GM12892 (cell line): ENCODE measurements at regions not wholly inside any gene's neighbourhood (a gene's known extent, or its start where the extent isn't known, plus 50 kb on each side); places are given as distances from the start of the nearest gene placed in this dataset.
"Not testable (repeated sequence)": the region's sequence is repeated elsewhere in the genome, so short reads cannot be mapped to it uniquely, and the experiment has no call there.

Experiments
- DNase-seq: peaks from one replicate; pipeline ENCODE4 v3.0.0; 2011; ENCODE audit not compliant: insufficient read length
- FAIRE-seq: peaks from 2 replicates; lab custom pipeline; 2011; peaks lifted over from hg19 to GRCh38; lab: Jason Lieb, UNC
- POLR2A ChIP-seq: IDR thresholded peaks from 2 replicates; pipeline ENCODE4 v1.6.1; 2011; ENCODE audit warnings: low read depth, low read length, control low read depth
- POLR2AphosphoS5 ChIP-seq: IDR thresholded peaks from 2 replicates; pipeline ENCODE4 v1.6.1; 2011; ENCODE audit warnings: low read depth, low read length, control low read depth
- TAF1 ChIP-seq: IDR thresholded peaks from 2 replicates; pipeline ENCODE4 v1.6.1; 2011; ENCODE audit warnings: low read depth, mild to moderate bottlenecking, control low read depth, low read length, borderline replicate concordance

DNA sequence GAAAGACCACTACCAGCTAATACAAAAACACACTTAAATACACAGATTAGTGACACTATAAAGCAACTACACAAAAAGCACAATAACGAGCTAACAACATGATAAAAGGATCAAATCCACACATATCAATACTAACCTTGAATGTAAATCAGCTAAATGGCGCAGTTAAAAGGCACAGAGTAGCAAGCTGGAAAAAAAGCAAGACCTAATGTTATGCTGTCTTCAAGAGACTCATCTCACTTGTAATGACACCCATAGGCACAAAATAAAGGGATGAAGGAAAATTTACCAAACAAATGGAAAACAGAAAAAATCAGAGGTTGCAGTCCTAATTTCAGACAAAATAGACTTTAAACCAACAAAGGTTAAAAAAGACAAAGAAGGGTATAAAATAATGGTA is 86.3 kb downstream of the NUS1 start:
- DNase-seq (no peak), FAIRE-seq (no peak)
- TF ChIP-seq TAF1 = no peak
- TF ChIP-seq POLR2AphosphoS5 = no peak
- TF ChIP-seq POLR2A = no peak

- TF ChIP-seq TAF1 (no peak), POLR2AphosphoS5 (no peak), POLR2A (no peak)
- DNase-seq (no peak), FAIRE-seq (peak; percentile 96)
Measured at GRCh38 chr6:117771403-117771802, 96.1 kb downstream of the NUS1 start.

GRCh38 chr6:117776441-117776840 is 101.2 kb downstream of the NUS1 start:
- FAIRE-seq = peak; percentile 38
- TF ChIP-seq POLR2AphosphoS5 (no peak), POLR2A (no peak), TAF1 (no peak)
- no peak for DNase-seq

DNA sequence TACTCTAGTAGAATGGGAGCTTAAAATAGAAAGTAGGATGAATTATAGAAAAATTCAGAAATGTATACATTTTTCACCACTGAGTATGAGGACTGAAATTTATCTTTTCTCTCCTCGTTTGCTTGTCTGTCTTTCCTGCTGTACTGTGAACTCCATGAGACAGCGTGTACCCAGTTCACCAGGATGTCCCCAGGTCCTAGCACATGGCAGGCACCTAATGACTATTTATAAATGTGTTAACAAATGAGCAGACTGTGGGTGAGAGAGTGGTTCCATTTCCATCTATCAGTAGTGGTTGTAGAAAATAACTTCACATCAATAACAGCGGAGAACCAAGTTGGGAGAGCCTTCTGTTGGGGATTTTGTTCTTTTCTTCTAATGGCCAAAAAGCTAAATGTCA is 106.3 kb downstream of the NUS1 start:
- DNase-seq (no peak), FAIRE-seq (no peak)
- TF ChIP-seq TAF1 = no peak
- TF ChIP-seq POLR2A = no peak
- TF ChIP-seq POLR2AphosphoS5 = no peak

DNA sequence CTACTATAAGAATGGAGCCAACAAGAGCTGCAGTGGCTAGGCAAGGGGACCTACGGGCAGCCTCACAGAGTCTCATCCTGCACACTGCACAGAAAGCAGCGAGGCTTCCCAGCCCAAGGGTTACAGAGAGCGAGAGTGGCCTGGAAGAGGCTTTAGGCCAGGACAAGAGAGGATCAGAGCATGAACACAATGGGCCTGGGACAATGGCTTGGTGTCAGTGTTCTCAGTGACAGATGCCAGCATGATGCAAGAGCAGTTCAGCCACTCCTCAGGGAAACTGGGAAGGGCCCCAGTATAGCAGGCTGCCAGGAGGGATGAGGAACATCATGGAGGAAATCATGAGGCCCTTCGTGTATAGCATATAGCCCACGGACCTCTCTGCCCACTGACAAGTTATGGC is 108.0 kb downstream of the NUS1 start:
- TF ChIP-seq TAF1 (no peak), POLR2AphosphoS5 (no peak), POLR2A (no peak)
- FAIRE-seq = no peak
- no peak for DNase-seq

DNA sequence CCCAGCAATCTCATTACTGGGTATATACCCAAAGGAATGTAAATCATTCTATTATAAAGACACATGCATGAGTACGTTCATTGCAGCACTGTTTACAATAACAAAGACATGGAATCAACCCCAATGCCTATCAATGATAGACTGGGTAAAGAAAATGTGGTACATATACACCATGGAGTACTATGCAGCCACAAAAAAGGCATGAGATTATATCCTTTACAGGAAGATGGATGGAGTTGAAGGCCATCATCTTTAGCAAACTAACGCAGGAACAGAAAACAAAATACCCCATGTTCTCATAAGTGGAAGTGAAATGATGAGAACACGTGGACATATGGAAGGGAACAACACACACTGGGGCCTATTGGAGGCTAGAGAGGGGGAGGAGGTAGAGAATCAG is 115.7 kb downstream of the NUS1 start:
- no peak for TF ChIP-seq TAF1
- TF ChIP-seq POLR2A = no peak
- TF ChIP-seq POLR2AphosphoS5 = no peak
- no peak for FAIRE-seq
- no peak for DNase-seq

DNA sequence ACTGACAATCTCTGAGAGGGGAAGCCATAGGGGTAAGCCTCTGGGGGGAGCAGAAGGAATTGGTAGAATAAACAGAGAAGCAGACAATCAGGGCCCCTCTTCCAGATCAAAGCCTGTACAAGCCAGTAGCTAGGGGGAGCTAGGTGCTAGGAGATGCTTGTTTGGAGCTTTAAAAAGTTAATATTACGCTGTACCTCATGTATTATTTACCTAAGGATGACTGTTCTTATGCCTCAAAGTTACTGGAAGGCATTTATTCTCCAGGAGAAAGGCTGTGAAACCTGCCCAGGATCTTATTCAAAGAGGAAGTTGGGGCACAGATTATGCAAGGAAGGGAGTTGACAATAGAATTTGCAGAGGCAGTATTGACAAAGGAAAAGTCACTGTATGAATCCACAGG is 111.8 kb upstream of the SLC35F1 start:
- no peak for TF ChIP-seq POLR2AphosphoS5
- TF ChIP-seq POLR2A = no peak
- TF ChIP-seq TAF1 = no peak
- no peak for DNase-seq
- no peak for FAIRE-seq

DNA sequence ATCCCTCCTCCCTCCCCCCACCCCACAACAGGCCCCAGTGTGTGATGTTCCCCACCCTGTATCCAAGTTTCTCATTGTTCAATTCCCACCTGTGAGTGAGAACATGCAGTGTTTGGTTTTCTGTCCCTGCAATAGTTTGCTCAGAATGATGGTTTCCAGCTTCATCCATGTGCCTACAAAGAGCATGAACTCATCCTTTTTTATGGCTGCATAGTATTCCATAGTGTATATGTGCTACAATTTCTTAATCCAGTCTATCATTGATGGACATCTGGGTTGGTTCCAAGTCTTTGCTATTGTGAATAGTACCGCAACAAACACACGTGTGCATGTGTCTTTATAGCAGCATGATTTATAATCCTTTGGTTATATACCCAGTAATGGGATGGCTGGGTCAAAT is 108.2 kb upstream of the SLC35F1 start:
- FAIRE-seq, DNase-seq: not testable (repeated sequence)

DNA sequence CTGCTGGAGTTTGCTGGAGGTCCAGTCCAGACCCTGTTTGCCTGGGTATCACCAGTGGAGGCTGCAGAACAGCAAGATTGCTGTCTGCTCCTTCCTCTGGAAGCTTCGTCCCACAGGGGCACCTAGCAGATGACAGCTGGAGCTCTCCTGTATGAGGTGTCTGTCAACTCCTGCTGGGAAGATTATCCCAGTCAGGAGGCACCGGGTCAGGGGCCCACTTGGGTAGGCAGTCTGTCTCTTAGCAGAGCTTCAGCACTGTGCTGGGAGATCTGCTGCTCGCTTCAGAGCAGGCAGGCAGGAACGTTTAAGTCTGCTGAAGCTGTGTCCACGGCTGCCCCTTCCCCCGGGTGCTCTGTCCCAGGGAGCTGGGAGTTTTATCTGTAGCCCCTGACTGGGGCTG is 96.8 kb upstream of the SLC35F1 start:
- DNase-seq = no peak

DNA sequence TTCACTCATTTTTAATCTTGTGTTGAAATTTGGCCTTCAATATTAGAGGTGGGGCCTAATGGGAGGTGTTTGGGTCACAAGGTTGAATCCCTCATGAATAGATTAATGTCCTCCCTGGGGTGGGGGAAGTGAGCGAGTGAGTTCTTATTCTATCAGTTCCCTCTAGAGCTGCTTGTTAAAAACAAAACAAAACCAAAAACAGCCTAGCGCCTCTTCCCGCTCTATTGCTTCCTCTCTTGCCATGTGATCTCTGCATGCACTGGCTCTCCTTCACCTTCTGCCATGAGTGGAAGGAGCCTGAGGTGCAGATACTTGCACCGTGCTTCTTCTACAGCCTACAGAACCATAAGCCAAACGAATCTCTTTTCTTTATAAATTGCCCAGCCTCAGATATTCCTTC is 89.6 kb upstream of the SLC35F1 start:
- DNase-seq (no peak), FAIRE-seq (no peak)
- no peak for TF ChIP-seq TAF1
- no peak for TF ChIP-seq POLR2A

More for the DNA sequence above, 96.8 kb upstream of the SLC35F1 start:
- TF ChIP-seq TAF1 (no peak), POLR2A (no peak)
- no peak for FAIRE-seq

- FAIRE-seq (no peak), DNase-seq (no peak)
- TF ChIP-seq POLR2A = no peak
- no peak for TF ChIP-seq POLR2AphosphoS5
- no peak for TF ChIP-seq TAF1
Measured at GRCh38 chr6:117817992-117818391, 89.1 kb upstream of the SLC35F1 start.

GRCh38 chr6:117818449-117818848 is 88.6 kb upstream of the SLC35F1 start:
- no peak for FAIRE-seq
- DNase-seq = no peak
- TF ChIP-seq POLR2A = no peak
- no peak for TF ChIP-seq TAF1

GRCh38 chr6:117829594-117830319 is 77.3 kb upstream of the SLC35F1 start:
- TF ChIP-seq POLR2AphosphoS5 = no peak
- no peak for TF ChIP-seq TAF1
- no peak for TF ChIP-seq POLR2A
- FAIRE-seq (peak; percentile 33), DNase-seq (no peak)

DNA sequence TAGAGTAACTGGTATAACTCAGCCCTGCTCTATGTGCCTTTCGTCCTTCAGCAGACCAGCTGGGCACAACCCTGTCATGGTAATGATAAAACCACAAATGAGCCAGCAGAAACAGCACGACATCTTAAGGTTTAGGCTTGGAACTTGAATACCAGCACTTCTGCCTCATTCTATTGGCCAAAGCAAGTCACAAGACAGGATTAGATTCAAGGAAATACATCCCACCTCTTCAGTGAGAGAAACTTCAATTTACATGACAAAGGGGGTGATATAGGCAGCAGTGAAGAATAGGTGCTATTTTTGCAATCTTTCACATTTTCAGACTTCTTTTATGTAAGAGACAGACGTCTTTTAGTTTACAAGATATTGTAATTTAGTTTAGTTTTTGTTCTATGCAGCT is 69.8 kb upstream of the SLC35F1 start:
- DNase-seq (no peak), FAIRE-seq (no peak)
- TF ChIP-seq TAF1 (no peak), POLR2A (no peak), POLR2AphosphoS5 (no peak)
